GM21515 (cell line): ENCODE measurements at regions not wholly inside any gene's neighbourhood (a gene's known extent, or its start where the extent isn't known, plus 50 kb on each side); places are given as distances from the start of the nearest gene placed in this dataset.
"Not testable (repeated sequence)": the region's sequence is repeated elsewhere in the genome, so short reads cannot be mapped to it uniquely, and the experiment has no call there.

Experiments used
- ATAC-seq: cut with Tn5 transposase; IDR thresholded peaks from one replicate; pipeline ENCODE4 v1.9.1; 2021; ENCODE audit not compliant: unreplicated experiment

DNA sequence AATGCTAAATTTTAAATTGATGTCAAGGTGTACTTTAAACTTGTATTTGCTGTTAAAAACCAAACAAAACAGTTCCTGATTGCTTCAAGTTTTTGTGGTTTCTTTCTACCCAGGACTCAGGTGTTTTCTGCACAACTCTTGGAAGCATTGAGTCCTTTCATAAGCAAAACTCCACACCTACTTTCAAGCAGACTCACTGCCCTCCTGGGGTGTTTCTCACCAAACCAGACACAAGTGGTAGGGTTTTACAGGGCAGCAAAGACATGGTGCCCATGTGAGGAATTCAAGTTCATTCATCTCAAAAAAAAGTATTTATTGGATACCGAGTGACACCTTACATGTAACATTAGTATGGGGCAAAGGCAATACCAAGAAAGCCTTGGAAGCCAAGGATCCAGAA is 146.7 kb upstream of the BNIP2 start:
- ATAC-seq: no peak

DNA sequence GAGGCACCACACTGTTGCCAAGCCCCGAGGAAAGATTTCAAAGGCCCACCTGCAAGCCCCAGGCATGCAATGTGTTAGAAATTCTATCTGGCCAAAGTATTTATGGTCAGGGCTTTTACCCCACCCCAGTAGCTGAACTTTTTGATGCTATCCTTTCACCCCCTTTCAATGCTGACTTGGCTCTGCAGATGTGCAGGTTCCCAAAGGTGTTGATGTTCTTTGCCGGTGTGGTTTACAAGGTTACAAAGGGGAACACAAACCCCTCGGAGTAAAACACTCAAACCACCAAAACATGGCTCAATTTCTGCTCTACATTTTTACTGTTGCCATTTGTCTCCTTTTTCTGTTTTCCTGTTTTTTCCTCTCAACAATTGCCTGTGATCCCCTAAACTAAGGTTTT is 145.4 kb upstream of the BNIP2 start:
- ATAC-seq: no peak

DNA sequence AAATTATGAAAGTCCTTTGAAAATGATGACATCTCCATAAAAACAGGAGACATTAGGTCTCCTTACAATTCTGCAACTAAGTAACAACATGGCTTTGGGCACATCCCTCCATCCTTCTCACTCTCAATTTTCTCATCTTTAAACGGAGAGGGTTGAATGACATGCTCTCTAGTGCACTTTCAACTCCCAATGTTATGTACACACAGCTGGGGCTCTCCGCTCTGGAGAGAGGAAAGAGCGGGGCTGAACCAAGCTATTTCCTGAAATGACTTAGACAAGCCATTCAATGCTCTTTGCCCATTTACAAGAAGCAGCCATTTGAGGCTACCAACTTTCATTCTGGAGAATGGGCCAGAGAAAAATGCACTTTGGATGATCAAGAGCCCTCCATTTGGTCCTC is 144.2 kb upstream of the BNIP2 start:
- no peak for ATAC-seq

GRCh38 chr15:59830873-59831272 is 141.8 kb upstream of the BNIP2 start:
- no peak for ATAC-seq

DNA sequence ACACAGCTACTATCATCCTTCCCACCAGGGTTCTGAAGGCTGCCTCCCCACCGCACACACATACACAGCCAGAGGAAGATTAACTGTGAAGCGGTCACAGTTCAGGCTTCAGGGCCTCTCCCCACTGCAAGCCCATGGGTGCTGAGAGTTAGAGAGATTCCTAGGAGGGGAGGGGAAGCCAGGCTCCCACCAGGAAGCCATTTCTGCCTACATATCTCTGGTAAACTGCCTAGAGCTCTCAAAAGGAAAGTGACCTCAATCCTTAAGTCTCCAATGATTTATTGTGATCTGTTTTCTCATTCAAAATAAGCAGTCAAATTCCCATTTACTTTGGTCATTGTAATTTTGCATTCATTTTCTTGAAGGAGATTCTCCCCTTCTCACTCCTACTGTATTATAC is 141.0 kb upstream of the BNIP2 start:
- ATAC-seq: no peak

DNA sequence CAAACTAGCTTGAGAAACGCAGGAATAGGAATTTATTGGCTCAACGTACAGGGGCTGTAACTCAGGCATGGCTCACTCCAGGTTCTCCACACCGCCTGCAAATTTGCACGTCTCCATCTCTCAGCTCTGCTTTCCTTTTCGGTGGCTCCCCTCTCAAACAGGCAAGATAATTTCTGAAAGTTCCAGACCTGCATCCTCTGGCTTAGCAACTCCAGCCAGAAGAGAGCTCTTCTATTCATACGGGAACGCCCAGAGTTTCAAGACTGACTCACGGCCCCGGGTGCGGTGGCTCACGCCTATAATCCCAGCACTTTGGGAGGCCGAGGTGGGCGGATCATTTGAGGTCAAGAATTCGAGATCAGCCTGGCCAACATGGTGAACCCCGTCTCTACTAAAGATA is 139.7 kb upstream of the BNIP2 start:
- ATAC-seq: no peak

DNA sequence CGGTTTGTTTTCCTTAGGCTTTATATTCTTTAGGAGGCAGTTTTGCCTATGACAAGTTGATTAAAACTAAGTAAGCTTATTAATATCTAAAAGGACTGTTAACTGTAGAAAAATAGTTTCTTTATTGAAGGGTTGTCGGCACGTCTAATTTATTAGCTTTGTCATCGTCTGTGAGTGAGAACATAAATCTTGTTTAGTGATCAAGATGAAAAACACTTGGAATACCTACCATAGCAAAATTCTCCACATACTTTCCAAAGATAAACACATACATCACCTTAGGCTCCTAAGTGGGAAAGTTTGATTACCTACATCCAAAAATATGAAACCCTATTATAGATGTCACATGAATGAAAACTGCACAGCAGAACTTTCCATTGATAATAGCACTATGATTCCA is 139.1 kb upstream of the BNIP2 start:
- no peak for ATAC-seq

GRCh38 chr15:59825901-59826300 is 136.8 kb upstream of the BNIP2 start:
- no peak for ATAC-seq

DNA sequence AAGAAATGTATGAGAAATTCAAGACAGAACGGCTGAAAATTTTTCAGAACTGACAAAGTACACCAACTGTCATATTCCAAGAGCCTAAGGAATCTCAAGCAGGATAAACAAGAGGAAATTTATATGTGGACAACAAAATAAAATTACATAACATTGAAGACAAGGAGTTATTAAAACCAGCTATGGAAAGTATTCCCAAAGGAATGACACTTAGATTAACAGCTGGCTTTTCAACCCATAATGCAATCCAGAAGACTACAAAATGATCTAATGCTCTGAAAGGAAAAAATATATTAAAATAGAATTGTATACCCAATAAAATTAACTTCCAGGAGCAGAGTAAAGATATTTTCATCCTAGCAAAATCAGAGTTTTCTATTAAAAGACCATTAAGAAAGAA is 132.2 kb upstream of the BNIP2 start:
- ATAC-seq: no peak

GRCh38 chr15:59819092-59819491 is 130.0 kb upstream of the BNIP2 start:
- ATAC-seq: no peak

DNA sequence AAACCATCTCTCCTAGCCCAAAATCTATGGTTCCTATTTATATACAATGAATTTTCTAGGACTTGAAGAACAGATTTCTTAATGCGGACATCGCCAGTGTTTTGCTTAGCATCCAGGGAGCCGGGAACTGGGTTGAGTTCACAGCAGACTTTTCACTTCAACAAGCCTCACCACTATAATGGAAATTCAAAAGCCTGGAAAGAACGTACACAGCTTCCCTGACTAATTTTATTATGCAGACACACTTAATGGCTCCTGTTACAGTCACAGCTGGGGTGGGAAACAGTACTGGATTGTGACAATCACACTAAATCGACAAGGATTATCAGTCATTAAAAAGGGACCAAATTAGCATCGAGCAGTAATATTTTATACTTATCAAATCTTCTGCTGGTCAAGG is 129.2 kb upstream of the BNIP2 start:
- ATAC-seq: no peak

- ATAC-seq: no peak
Observed at GRCh38 chr15:59817834-59818233, 128.7 kb upstream of the BNIP2 start.

- ATAC-seq: no peak
Observed at GRCh38 chr15:59817053-59817452, 127.9 kb upstream of the BNIP2 start.

GRCh38 chr15:59814409-59814808 is 125.3 kb upstream of the BNIP2 start:
- ATAC-seq: no peak

DNA sequence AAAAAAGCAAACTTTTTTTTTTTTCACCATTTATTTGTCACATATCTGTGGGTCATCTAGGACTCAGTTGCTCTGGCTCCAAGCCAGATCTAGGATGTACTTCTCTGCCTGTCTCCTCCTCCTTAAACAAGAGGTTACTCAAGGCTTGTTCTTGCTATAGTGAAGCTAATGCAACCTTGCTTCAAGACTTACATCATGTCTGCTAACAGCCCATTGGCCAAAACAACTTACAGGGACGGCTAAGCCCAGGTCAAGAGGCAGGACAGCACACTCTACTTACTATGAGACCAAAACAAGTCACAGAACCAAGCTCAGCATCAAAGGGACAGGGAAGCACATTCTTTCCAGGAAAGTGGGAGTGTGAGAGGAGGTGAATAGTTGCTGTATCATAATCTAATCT is 123.8 kb upstream of the BNIP2 start:
- ATAC-seq: no peak

DNA sequence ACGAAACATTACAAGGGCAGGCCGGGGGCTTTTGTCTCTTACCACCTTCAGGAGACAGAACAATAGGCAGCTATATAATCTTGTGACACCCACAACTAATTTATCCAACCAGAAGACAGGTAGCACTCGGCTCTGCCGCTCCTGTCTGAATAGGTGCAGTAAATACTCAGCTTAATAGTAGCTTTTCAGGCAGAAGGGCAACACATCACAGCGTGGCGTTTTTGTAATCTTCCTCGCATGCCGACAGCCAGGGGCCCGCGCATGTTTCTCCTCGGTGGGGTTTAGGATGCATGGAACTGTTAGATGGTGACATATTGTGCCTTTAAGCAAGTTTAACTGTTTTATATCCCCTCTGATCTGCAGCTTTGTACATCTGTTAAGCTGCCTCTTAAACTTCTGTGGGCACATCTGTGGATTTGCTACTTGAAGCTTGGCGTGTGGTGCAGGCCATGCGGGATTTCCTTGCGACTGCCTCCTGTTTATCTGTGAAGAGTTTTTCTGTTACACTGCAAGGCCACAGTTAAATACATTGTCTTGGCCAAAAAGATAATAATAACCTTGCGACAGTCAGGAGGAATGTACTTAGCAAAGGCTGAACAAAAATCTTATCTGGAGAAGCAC is 123.2 kb upstream of the BNIP2 start:
- ATAC-seq: no peak

DNA sequence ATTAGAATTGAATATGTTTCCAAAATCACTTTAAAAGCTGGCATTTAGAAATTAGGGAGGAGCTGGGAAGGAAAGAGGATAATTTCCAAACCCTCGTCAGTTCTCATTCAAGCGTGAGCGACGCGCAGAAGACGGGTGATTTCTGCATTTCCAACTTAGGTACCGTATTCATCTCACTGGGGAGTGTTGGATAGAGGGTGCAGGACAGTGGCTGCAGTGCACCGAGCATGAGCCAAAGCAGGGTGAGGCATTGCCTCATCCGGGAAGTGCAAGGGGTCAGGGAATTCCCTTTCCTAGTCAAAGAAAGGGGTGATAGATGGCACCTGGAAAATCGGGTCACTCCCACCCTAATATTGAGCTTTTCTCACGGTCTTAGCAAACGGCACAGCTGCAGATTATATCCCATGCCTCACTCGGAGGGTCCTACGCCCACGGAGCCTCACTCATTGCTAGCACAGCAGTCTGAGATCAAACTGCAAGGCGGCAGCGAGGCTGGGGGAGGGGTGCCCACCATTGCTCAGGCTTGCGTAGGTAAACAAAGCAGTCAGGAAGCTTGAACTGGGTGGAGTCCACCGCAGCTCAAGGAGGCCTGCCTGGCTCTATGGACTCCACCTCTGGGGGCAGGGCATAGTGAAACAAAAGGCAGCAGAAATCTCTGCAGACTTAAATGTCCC is 114.3 kb upstream of the BNIP2 start:
- not testable (repeated sequence) for ATAC-seq

- no peak for ATAC-seq
Observed at GRCh38 chr15:59801649-59802048, 112.5 kb upstream of the BNIP2 start.

- ATAC-seq: no peak
Observed at GRCh38 chr15:59798605-59798917, 109.4 kb upstream of the BNIP2 start.

GRCh38 chr15:59797756-59798604 is 108.9 kb upstream of the BNIP2 start:
- no peak for ATAC-seq

DNA sequence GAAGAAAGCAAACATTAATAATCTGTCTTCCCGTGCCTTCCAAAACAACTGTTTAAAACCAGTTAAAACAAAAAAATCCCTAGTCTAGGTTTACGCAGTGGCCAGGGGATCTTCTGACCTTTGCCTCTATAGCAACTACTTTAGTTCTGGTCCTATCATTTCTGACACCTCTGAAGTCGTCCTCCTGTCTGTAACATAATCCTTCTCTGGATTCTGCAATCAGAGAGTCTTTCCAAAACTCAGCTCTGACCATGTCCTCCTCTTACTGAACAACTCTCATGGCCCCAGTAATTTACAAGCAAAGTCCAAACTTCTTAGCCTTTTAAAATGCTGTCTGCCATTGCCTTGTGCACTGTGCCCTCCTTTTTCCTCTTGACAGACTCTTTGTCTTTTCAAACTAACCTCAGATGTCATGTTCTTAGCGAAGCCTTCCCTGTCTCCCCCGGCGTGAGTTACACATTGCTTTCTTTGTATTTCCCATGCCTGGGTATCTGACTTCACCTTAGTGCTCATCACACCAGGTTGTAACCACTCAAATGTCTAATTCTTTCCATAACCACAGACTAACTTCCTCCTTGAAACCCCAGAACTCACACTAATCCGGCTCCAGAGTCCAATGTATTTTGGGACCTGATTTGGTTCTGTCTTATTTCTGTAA is 105.2 kb upstream of the BNIP2 start:
- no peak for ATAC-seq

GRCh38 chr15:59792359-59792758 is 103.2 kb upstream of the BNIP2 start:
- ATAC-seq: no peak
